ENCODE measurements at regions not wholly inside any gene's neighbourhood (a gene's known extent, or its start where the extent isn't known, plus 50 kb on each side); places are given as distances from the start of the nearest gene placed in this dataset.
"Not testable (repeated sequence)": the region's sequence is repeated elsewhere in the genome, so short reads cannot be mapped to it uniquely, and the experiment has no call there.

DNA sequence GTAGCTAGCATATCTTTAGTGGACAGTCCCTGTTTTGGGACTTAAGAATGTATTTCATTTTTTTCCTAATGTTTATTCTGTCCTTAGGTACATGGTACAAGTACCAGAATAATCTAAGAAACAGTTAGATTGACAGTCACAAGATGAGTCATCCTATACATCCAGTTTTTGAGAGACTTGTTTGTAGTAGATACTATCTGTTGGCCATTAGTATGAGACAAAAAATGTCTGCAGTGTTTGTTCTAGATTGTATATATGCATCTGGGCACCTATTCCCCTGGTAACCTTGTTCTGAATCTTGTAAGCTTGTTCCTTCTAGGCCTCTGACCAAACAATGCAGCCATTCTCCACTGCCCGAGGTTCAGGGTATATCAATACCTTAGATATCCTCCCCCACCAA, 1343.5 kb downstream of the SUCLG1 start:
- no peak for DNase-seq (ENCODE audit: low spot score)

DNA sequence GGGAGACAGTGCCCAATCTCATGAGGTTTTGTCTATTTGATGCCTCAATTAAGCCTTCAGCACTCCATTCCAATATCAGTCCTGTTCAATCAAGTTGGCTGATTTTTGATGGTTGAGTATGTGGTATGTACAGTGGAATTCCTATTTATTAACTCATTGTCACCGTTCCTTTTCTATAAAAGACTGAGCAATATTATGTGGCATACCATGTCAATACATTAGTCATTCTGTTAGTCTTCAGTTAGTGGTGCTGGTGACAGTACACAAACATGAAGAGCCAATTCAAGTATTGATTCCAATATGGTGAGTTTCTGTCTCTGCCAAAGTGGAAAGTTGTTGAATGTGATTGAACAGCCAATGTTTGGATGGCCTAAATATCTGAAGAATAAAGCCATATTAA, 1343.9 kb downstream of the SUCLG1 start:
- DNase-seq (ENCODE audit: low spot score), result no peak

- no peak for DNase-seq (ENCODE audit: low spot score)
Observed at GRCh38 chr2:83113953-83114352, 1345.1 kb downstream of the SUCLG1 start.

DNA sequence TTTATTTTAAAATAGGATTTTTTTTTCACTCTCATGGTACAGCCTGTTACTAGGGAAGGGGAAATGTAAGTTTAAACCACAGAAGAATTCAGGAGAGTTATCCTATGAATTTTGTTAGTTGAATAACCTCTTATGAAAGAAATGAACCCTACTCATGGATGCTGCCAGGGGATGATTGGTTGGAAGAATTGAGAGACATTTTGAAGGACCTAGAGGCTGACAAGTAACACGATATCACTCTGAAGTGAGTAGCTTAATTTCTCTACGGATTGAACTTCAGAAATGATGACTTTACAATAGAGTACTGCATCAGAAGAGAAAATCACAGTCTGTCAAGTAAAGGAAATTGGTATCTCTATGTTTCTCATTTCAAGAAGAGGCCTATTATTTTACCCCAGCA, 1346.2 kb downstream of the SUCLG1 start:
- DNase-seq (ENCODE audit: low spot score), result no peak

DNA sequence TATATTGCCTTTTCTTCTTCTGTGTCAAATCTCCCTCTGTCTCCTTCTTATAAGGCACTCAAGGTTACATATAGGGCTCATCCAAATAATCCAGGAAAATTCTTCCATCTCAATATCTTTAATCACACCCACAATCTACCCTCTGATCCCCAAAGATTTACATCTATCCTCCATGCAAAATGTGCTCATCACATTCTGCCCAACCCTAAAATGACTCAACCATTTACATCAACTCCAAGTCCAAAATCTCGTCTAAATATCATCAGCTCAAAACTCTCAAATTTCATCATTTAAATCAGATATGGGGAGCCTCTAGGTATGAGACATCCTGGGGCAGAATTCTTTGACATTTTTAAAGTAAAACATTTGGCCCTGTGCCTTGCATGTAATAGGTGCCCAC, 1349.8 kb downstream of the SUCLG1 start:
- DNase-seq (ENCODE audit: low spot score), result no peak

- DNase-seq (ENCODE audit: low spot score), result no peak
Observed at GRCh38 chr2:83106853-83107252, 1352.2 kb downstream of the SUCLG1 start.

DNA sequence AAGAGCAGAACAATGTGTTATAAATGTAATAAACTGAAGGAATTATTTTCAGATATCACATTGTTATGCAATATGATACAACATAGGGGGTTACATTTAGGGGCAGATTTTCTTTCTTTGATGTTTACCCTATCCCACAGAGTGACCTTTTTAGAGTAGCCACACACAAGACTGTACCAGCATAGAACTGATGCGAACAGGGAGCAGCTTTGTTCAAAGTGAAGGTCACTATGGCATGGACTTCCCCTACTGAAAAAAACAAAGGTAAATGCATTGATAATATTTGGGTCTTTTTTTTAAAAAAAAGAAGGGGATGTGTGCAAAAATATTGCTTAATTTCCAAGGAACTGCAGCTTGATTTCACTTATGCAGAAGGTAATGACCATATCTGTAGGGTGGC, 1354.9 kb downstream of the SUCLG1 start:
- DNase-seq (ENCODE audit: low spot score), result no peak

- no peak for DNase-seq (ENCODE audit: low spot score)
Observed at GRCh38 chr2:83103613-83104012, 1355.5 kb downstream of the SUCLG1 start.

- not testable (repeated sequence) for DNase-seq (ENCODE audit: low spot score)
Observed at GRCh38 chr2:83089051-83089450, 1370.0 kb downstream of the SUCLG1 start.

DNA sequence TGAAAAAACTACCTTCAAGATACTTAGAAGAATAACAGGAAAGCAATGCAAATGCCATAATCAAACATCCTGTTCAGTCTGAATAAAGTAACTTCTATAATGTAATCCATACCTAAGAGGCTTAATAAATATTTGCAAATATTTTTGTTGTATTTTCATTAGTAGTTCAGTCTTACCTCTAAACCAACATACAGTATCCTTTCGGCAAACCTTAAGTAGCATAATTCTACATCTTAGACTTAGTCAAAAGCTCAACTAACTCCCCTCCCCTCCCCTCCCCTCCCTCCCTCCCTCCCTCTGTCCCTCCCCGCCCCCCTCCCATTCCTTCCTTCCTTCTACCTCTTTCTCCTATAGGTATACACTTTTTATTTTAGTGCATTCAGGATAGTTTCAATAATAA, 1373.2 kb downstream of the SUCLG1 start:
- DNase-seq (ENCODE audit: low spot score), result no peak

GRCh38 chr2:83081826-83082690, 1377.0 kb downstream of the SUCLG1 start:
- no peak for DNase-seq (ENCODE audit: low spot score)

- no peak for DNase-seq (ENCODE audit: low spot score)
Observed at GRCh38 chr2:83079007-83079406, 1380.1 kb downstream of the SUCLG1 start.

DNA sequence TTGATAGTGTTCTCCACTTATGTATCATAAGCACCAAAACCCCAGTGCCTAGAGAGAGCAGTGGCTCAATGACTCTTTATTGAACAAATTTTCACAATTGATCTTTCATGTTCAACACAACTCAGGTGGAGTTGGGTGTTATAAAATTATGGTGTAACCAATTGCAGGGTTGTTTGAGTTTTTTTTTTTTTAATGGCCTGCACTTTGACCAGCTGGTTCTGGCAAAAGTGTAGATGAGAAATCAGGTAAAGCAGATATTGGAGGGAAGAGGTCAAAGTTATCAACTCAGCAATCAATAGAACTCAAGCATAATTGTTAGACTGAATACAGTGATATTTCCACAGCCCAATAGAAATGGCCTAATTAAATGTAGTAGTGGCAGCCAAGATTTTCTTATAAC, 1386.3 kb downstream of the SUCLG1 start:
- DNase-seq (ENCODE audit: low spot score), result no peak

DNA sequence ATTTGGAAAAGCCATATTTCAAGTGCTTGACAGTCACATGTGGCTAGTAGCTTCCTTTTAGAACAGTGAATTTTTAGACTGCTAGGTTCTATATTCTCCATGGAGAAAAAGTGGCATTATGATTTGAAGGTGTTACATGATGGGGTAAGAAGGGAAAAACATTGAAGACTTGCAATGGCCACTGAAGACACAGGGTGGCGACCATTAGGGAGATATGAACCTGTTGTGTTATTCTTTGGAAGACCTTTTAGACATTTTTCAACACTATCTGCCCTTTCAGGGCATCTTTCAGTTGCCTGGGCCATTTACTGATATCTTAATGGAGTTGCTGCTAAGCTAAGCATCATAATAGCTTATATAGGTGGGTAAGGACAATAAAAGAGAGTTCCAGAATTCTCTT, 1387.2 kb downstream of the SUCLG1 start:
- DNase-seq (ENCODE audit: low spot score), result no peak

- DNase-seq (ENCODE audit: low spot score), result no peak
Observed at GRCh38 chr2:83071352-83071751, 1387.7 kb downstream of the SUCLG1 start.

DNA sequence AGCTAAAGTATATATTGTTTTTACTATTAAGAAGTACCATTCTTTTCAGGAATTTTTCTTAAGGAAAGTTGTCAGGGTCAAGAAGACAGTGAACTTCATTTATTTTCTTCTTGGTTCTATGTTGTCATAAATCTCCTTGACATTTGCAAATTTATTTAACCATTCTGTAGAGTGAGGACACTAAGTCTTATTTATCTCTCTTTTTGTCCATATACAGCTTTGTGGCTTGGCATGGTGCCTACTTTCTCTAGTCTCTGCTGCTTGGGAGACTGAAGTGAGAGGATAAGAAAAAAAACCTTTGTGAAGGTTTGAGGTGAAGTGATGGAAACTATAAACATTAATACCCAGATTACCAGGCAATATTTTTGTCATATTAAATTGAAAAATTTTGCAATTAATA, 1389.4 kb downstream of the SUCLG1 start:
- DNase-seq (ENCODE audit: low spot score), result no peak

DNA sequence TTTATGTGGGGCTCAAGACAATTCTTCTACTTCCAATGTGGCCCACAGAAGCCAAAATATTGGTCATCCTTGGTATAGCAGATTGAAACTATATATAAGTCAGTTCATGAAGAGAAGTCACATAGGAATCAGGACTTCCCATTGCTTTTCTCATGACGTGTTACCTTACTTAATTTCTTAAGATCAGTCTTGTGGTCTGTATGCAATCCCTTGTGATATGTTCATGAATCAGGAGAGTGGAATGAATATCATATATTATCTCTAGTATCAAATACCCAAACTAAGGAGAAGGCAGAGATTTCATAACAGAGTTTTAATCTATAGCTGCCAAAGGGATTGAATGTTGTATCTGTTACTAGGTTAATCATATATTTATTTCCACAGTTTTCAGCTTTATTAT, 1390.4 kb downstream of the SUCLG1 start:
- no peak for DNase-seq (ENCODE audit: low spot score)

GRCh38 chr2:83067947-83068346, 1391.1 kb downstream of the SUCLG1 start:
- no peak for DNase-seq (ENCODE audit: low spot score)

- DNase-seq (ENCODE audit: low spot score), result no peak
Observed at GRCh38 chr2:83063933-83064332, 1395.1 kb downstream of the SUCLG1 start.

- DNase-seq (ENCODE audit: low spot score), result no peak
Observed at GRCh38 chr2:83063511-83063910, 1395.6 kb downstream of the SUCLG1 start.

- DNase-seq (ENCODE audit: low spot score), result no peak
Observed at GRCh38 chr2:83058683-83059082, 1400.4 kb downstream of the SUCLG1 start.

DNA sequence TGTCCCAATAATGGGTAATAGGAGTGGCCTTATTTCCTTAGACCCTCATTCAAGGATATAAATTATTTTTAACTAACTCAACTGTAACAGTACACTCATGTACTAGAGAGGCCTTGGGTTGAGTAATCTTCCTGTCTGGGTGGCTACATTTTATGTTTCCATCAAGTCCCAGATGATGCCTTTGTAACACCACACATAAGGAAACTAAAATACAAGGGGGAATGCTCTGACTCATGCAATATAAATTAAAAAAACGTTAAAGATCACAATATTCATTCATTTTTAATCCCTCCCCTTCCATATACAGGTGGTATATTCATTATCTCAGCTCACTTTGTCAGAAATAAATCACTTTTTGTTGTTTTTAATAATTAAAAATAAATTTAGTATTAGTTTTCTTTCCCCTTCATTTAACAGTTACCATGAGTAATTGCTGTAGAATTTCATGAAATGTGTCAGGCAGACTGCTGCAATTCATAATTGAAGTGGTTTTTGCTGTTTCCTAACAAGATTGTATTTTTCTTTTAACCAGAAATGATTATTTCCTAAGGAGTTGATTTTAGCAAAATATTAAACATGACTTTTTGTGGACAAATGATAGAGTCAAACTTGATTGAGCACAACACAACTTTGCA, 1403.6 kb downstream of the SUCLG1 start:
- no peak for DNase-seq (ENCODE audit: low spot score)

- no peak for DNase-seq (ENCODE audit: low spot score)
Observed at GRCh38 chr2:83054751-83055150, 1404.3 kb downstream of the SUCLG1 start.
